ENCODE measurements at regions not wholly inside any gene's neighbourhood (a gene's known extent, or its start where the extent isn't known, plus 50 kb on each side); places are given as distances from the start of the nearest gene placed in this dataset.

DNA sequence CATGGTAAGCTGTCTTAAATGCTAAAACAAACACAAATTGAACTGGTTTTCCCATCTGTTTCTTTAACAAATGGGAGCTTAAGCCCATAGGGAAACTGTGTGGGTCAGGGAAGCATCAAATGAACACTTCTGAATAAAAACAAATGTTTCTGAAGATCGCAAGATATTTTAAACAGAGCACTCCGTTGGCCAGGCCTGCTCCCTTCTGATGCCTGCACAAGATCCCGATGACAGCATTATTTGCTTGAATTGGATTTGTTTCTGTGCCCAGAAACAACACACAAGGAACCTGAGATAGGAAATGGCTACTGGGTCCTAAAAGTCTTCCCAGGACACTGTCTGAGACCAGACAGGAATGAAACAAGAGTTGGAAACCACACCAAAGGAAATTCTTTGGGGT is 425.8 kb upstream of the ZFHX3 start:
- H3K9me3 Mint-ChIP-seq: no peaks in the 10 kb centered on the region
- peak overlapping the region; percentile 70; the same call in 1 of the 2 replicates for H2AFZ ChIP-seq
- no peaks in the 10 kb centered on the region for H3K36me3 Mint-ChIP-seq (ENCODE audit: low read depth)
- H3K27ac Mint-ChIP-seq: no peak overlapping the region
- no peaks in the 10 kb centered on the region for H3K79me2 ChIP-seq (replicated peaks; ENCODE audit: insufficient read depth)
- no peaks in the 10 kb centered on the region for H3K27me3 ChIP-seq (ENCODE audit: insufficient read depth)
- no peak overlapping the region for H3K4me2 ChIP-seq
- H3K9me2 ChIP-seq (ENCODE audit: insufficient read depth): 0 out of 2 replicates have a peak, but pooled peaks cover 4% of the 10 kb centered on the region
- H3K27ac ChIP-seq (ENCODE audit: low read depth): no peak overlapping the region
- TF ChIP-seq, protein P1, sequence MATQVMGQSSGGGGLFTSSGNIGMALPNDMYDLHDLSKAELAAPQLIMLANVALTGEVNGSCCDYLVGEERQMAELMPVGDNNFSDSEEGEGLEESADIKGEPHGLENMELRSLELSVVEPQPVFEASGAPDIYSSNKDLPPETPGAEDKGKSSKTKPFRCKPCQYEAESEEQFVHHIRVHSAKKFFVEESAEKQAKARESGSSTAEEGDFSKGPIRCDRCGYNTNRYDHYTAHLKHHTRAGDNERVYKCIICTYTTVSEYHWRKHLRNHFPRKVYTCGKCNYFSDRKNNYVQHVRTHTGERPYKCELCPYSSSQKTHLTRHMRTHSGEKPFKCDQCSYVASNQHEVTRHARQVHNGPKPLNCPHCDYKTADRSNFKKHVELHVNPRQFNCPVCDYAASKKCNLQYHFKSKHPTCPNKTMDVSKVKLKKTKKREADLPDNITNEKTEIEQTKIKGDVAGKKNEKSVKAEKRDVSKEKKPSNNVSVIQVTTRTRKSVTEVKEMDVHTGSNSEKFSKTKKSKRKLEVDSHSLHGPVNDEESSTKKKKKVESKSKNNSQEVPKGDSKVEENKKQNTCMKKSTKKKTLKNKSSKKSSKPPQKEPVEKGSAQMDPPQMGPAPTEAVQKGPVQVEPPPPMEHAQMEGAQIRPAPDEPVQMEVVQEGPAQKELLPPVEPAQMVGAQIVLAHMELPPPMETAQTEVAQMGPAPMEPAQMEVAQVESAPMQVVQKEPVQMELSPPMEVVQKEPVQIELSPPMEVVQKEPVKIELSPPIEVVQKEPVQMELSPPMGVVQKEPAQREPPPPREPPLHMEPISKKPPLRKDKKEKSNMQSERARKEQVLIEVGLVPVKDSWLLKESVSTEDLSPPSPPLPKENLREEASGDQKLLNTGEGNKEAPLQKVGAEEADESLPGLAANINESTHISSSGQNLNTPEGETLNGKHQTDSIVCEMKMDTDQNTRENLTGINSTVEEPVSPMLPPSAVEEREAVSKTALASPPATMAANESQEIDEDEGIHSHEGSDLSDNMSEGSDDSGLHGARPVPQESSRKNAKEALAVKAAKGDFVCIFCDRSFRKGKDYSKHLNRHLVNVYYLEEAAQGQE (IDR thresholded peaks at IDR 0.05; ENCODE audit: unreplicated experiment): no peak
- no peak for TF ChIP-seq EZH2 (IDR thresholded peaks at IDR 0.05; ENCODE audit: low read depth, unreplicated experiment)
- TF ChIP-seq STAT1 (IDR thresholded peaks at IDR 0.05; ENCODE audit: unreplicated experiment): no peak
- TF ChIP-seq CREB1 (CRISPR knock-in tag; IDR thresholded peaks at IDR 0.05; ENCODE audit: low read depth): no peak
- TF ChIP-seq, protein P2, sequence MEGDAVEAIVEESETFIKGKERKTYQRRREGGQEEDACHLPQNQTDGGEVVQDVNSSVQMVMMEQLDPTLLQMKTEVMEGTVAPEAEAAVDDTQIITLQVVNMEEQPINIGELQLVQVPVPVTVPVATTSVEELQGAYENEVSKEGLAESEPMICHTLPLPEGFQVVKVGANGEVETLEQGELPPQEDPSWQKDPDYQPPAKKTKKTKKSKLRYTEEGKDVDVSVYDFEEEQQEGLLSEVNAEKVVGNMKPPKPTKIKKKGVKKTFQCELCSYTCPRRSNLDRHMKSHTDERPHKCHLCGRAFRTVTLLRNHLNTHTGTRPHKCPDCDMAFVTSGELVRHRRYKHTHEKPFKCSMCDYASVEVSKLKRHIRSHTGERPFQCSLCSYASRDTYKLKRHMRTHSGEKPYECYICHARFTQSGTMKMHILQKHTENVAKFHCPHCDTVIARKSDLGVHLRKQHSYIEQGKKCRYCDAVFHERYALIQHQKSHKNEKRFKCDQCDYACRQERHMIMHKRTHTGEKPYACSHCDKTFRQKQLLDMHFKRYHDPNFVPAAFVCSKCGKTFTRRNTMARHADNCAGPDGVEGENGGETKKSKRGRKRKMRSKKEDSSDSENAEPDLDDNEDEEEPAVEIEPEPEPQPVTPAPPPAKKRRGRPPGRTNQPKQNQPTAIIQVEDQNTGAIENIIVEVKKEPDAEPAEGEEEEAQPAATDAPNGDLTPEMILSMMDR (conservative IDR thresholded peaks at IDR 0.05; ENCODE audit: low read depth in 2 of 2): no peak
- TF ChIP-seq, protein P3, sequence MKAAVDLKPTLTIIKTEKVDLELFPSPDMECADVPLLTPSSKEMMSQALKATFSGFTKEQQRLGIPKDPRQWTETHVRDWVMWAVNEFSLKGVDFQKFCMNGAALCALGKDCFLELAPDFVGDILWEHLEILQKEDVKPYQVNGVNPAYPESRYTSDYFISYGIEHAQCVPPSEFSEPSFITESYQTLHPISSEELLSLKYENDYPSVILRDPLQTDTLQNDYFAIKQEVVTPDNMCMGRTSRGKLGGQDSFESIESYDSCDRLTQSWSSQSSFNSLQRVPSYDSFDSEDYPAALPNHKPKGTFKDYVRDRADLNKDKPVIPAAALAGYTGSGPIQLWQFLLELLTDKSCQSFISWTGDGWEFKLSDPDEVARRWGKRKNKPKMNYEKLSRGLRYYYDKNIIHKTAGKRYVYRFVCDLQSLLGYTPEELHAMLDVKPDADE (IDR thresholded peaks at IDR 0.05): no peak
- no peak for TF ChIP-seq NANOG (IDR thresholded peaks at IDR 0.05; ENCODE audit: borderline replicate concordance)
- TF ChIP-seq, protein P4, sequence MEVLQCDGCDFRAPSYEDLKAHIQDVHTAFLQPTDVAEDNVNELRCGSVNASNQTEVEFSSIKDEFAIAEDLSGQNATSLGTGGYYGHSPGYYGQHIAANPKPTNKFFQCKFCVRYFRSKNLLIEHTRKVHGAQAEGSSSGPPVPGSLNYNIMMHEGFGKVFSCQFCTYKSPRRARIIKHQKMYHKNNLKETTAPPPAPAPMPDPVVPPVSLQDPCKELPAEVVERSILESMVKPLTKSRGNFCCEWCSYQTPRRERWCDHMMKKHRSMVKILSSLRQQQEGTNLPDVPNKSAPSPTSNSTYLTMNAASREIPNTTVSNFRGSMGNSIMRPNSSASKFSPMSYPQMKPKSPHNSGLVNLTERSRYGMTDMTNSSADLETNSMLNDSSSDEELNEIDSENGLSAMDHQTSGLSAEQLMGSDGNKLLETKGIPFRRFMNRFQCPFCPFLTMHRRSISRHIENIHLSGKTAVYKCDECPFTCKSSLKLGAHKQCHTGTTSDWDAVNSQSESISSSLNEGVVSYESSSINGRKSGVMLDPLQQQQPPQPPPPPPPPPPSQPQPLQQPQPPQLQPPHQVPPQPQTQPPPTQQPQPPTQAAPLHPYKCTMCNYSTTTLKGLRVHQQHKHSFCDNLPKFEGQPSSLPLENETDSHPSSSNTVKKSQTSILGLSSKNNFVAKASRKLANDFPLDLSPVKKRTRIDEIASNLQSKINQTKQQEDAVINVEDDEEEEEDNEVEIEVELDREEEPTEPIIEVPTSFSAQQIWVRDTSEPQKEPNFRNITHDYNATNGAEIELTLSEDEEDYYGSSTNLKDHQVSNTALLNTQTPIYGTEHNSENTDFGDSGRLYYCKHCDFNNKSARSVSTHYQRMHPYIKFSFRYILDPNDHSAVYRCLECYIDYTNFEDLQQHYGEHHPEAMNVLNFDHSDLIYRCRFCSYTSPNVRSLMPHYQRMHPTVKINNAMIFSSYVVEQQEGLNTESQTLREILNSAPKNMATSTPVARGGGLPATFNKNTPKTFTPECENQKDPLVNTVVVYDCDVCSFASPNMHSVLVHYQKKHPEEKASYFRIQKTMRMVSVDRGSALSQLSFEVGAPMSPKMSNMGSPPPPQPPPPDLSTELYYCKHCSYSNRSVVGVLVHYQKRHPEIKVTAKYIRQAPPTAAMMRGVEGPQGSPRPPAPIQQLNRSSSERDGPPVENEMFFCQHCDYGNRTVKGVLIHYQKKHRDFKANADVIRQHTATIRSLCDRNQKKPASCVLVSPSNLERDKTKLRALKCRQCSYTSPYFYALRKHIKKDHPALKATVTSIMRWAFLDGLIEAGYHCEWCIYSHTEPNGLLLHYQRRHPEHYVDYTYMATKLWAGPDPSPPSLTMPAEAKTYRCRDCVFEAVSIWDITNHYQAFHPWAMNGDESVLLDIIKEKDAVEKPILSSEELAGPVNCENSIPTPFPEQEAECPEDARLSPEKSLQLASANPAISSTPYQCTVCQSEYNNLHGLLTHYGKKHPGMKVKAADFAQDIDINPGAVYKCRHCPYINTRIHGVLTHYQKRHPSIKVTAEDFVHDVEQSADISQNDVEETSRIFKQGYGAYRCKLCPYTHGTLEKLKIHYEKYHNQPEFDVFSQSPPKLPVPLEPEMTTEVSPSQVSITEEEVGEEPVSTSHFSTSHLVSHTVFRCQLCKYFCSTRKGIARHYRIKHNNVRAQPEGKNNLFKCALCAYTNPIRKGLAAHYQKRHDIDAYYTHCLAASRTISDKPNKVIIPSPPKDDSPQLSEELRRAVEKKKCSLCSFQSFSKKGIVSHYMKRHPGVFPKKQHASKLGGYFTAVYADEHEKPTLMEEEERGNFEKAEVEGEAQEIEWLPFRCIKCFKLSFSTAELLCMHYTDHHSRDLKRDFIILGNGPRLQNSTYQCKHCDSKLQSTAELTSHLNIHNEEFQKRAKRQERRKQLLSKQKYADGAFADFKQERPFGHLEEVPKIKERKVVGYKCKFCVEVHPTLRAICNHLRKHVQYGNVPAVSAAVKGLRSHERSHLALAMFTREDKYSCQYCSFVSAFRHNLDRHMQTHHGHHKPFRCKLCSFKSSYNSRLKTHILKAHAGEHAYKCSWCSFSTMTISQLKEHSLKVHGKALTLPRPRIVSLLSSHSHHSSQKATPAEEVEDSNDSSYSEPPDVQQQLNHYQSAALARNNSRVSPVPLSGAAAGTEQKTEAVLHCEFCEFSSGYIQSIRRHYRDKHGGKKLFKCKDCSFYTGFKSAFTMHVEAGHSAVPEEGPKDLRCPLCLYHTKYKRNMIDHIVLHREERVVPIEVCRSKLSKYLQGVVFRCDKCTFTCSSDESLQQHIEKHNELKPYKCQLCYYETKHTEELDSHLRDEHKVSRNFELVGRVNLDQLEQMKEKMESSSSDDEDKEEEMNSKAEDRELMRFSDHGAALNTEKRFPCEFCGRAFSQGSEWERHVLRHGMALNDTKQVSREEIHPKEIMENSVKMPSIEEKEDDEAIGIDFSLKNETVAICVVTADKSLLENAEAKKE (CRISPR knock-in tag; IDR thresholded peaks at IDR 0.05): no peak
- no peak for TF ChIP-seq ZNF331 (CRISPR knock-in tag; IDR thresholded peaks at IDR 0.05; ENCODE audit: low read depth)
- TF ChIP-seq JUNB (IDR thresholded peaks at IDR 0.05; ENCODE audit: unreplicated experiment): no peak
- TF ChIP-seq ZNF114 (CRISPR knock-in tag; IDR thresholded peaks at IDR 0.05): no peak
- no peak for TF ChIP-seq EZH2phosphoT487 (IDR thresholded peaks at IDR 0.05; ENCODE audit: unreplicated experiment)
- TF ChIP-seq POLR2AphosphoS5 (IDR thresholded peaks at IDR 0.05; ENCODE audit: low read depth): no peak
- H3K4me3 Mint-ChIP-seq: no peak overlapping the region
- H3K4me3 ChIP-seq: no peak overlapping the region
- no peaks in the 10 kb centered on the region for H4K20me1 ChIP-seq (replicated peaks; ENCODE audit: insufficient read depth)
- no peaks in the 10 kb centered on the region for H3K4me1 Mint-ChIP-seq
- H3K27me3 Mint-ChIP-seq (ENCODE audit: insufficient read depth, low read depth, poor library complexity): peaks cover 6% of the 10 kb centered on the region
- ATAC-seq: no peak
- no peaks in the 10 kb centered on the region for H3K36me3 ChIP-seq (ENCODE audit: insufficient read depth)
- no peak for DNase-seq (ENCODE audit: low spot score)
- H3K4me1 ChIP-seq (ENCODE audit: insufficient read depth): no peaks in the 10 kb centered on the region
- no peaks in the 10 kb centered on the region for H3F3A ChIP-seq (replicated peaks; ENCODE audit: low read depth)
